ENCODE measurements at regions not wholly inside any gene's neighbourhood (a gene's known extent, or its start where the extent isn't known, plus 50 kb on each side); places are given as distances from the start of the nearest gene placed in this dataset.
"Not testable (repeated sequence)": the region's sequence is repeated elsewhere in the genome, so short reads cannot be mapped to it uniquely, and the experiment has no call there.

GRCh38 chrY:11102987-11103386 is 1575.3 kb downstream of the TSPY10 start:
- not testable (repeated sequence) for TF ChIP-seq BRCA1 (IDR thresholded peaks at IDR 0.05; ENCODE audit: low read depth, low read length); YY1 (IDR thresholded peaks at IDR 0.05; ENCODE audit: low read depth, low read length); FOSL1 (IDR thresholded peaks at IDR 0.05; ENCODE audit: insufficient read depth, low read depth, low read length); EP300 (IDR thresholded peaks at IDR 0.05; ENCODE audit: borderline replicate concordance in 1 of 2, low read depth in 2 of 2, low read length in 2 of 2); CEBPB (IDR thresholded peaks at IDR 0.05; ENCODE audit: low read depth, low read length); CTCF (IDR thresholded peaks at IDR 0.05; ENCODE audit: control extremely low read depth in 1 of 3, insufficient read depth in 1 of 3, low read depth in 1 of 3, low read length in 3 of 3); JUN (IDR thresholded peaks at IDR 0.05; ENCODE audit: low read depth, low read length); POLR2AphosphoS5 (IDR thresholded peaks at IDR 0.05; ENCODE audit: low read depth, low read length); RAD21 (IDR thresholded peaks at IDR 0.05 in 1 of 2, conservative IDR thresholded peaks at IDR 0.05 in 1 of 2; ENCODE audit: low read depth in 2 of 2, low read length in 2 of 2)

Data from H1 (cell line).